Activated CD4-positive, alpha-beta T cell treated with anti-CD3 and anti-CD28 coated beads for 4 hours (primary cell): ENCODE measurements at regions not wholly inside any gene's neighbourhood (a gene's known extent, or its start where the extent isn't known, plus 50 kb on each side); places are given as distances from the start of the nearest gene placed in this dataset.

Experiments used
- DNase-seq, 2 donors: peaks; one replicate each; pipeline ENCODE4 v3.0.0-alpha.2; 2020

- DNase-seq, result no peak
Observed at GRCh38 chr10:117720931-117721835, 178.6 kb downstream of the EMX2 start.

GRCh38 chr10:117721873-117722272 is 179.3 kb downstream of the EMX2 start:
- DNase-seq, result no peak

GRCh38 chr10:117723343-117723742 is 180.8 kb downstream of the EMX2 start:
- no peak for DNase-seq

- no peak for DNase-seq
Observed at GRCh38 chr10:117725993-117726392, 183.4 kb downstream of the EMX2 start.

GRCh38 chr10:117726596-117727295 is 184.2 kb downstream of the EMX2 start:
- DNase-seq, result no peak

GRCh38 chr10:117727421-117727820 is 184.9 kb downstream of the EMX2 start:
- DNase-seq, result no peak

GRCh38 chr10:117728087-117728486 is 185.5 kb downstream of the EMX2 start:
- DNase-seq, result no peak

GRCh38 chr10:117729156-117729555 is 186.6 kb downstream of the EMX2 start:
- no peak for DNase-seq

- no peak for DNase-seq
Observed at GRCh38 chr10:117731121-117731791, 188.7 kb downstream of the EMX2 start.

- DNase-seq, result no peak
Observed at GRCh38 chr10:117734731-117735405, 192.3 kb downstream of the EMX2 start.

- no peak for DNase-seq
Observed at GRCh38 chr10:117736655-117737054, 194.1 kb downstream of the EMX2 start.

- DNase-seq, result no peak
Observed at GRCh38 chr10:117740088-117740487, 197.5 kb downstream of the EMX2 start.

- no peak for DNase-seq
Observed at GRCh38 chr10:117740691-117741222, 198.2 kb downstream of the EMX2 start.

GRCh38 chr10:117741524-117741923 is 199.0 kb downstream of the EMX2 start:
- no peak for DNase-seq

- no peak for DNase-seq
Observed at GRCh38 chr10:117743509-117743908, 201.0 kb downstream of the EMX2 start.

- DNase-seq, result no peak
Observed at GRCh38 chr10:117745301-117745700, 202.8 kb downstream of the EMX2 start.

GRCh38 chr10:117746541-117747448 is 204.2 kb downstream of the EMX2 start:
- no peak for DNase-seq

- no peak for DNase-seq
Observed at GRCh38 chr10:117747636-117748035, 205.1 kb downstream of the EMX2 start.

- no peak for DNase-seq
Observed at GRCh38 chr10:117748058-117748457, 205.5 kb downstream of the EMX2 start.

GRCh38 chr10:117750616-117751015 is 208.1 kb downstream of the EMX2 start:
- no peak for DNase-seq

GRCh38 chr10:117751259-117751658 is 208.7 kb downstream of the EMX2 start:
- DNase-seq, result no peak

GRCh38 chr10:117752103-117752502 is 209.6 kb downstream of the EMX2 start:
- DNase-seq, result no peak
